RWPE2 (cell line): ENCODE measurements at regions not wholly inside any gene's neighbourhood (a gene's known extent, or its start where the extent isn't known, plus 50 kb on each side); places are given as distances from the start of the nearest gene placed in this dataset.

Experiments
- ATAC-seq: fragments of 200-7000 bp; cut with Tn5 transposase; 3 replicates; pipeline ENCODE4 v1.9.1; 2021; ENCODE audit warnings: low read depth
- DNase-seq: peaks from one replicate; pipeline ENCODE4 v3.0.0-alpha.2; 2020; ENCODE audit warnings: low spot score
- H3K27ac ChIP-seq: fragments of 450-650 bp; 2 replicates; pipeline ENCODE4 v1.5.1; 2017; ENCODE audit warnings: mild to moderate bottlenecking; ENCODE audit not compliant: poor library complexity, severe bottlenecking
- H3K27me3 ChIP-seq: fragments of 250-450 bp; sonication (Bioruptor Pico); 2 replicates; pipeline ENCODE4 v1.5.1; 2021; ENCODE audit warnings: mild to moderate bottlenecking, moderate library complexity; ENCODE audit not compliant: insufficient read depth, poor library complexity, severe bottlenecking
- H3K36me3 ChIP-seq: fragments of 250-450 bp; sonication (Bioruptor Pico); 2 replicates; pipeline ENCODE4 v1.5.1; 2020; ENCODE audit warnings: low read depth, mild to moderate bottlenecking, moderate library complexity
- H3K4me1 ChIP-seq: fragments of 250-450 bp; sonication (Bioruptor Pico); 2 replicates; pipeline ENCODE4 v1.5.1; 2021; ENCODE audit warnings: mild to moderate bottlenecking, moderate library complexity; ENCODE audit not compliant: insufficient read depth, poor library complexity, severe bottlenecking
- H3K4me3 ChIP-seq: fragments of 250-450 bp; sonication (Bioruptor Pico); 2 replicates; pipeline ENCODE4 v1.5.1; 2021; ENCODE audit warnings: mild to moderate bottlenecking, moderate library complexity; ENCODE audit not compliant: severe bottlenecking
- H3K9me3 ChIP-seq: fragments of 250-450 bp; sonication (Bioruptor Pico); 2 replicates; pipeline ENCODE4 v1.5.1; 2021; ENCODE audit warnings: mild to moderate bottlenecking, moderate library complexity; ENCODE audit not compliant: severe bottlenecking
- CTCF ChIP-seq: fragments of 450-650 bp; IDR thresholded peaks from one replicate; pipeline ENCODE4 v1.5.1; 2017; ENCODE audit warnings: mild to moderate bottlenecking, moderate library complexity; ENCODE audit not compliant: poor library complexity, severe bottlenecking

- Histone ChIP-seq H3K4me3 (no peak overlapping the region), H3K27me3 (no peaks in the 10 kb centered on the region), H3K4me1 (peaks cover 38% of the 10 kb centered on the region), H3K9me3 (no peaks in the 10 kb centered on the region), H3K27ac (peak overlapping the region; percentile 82), H3K36me3 (no peaks in the 10 kb centered on the region)
- DNase-seq (no peak), ATAC-seq (no peak)
- no peak for TF ChIP-seq CTCF
Observed at GRCh38 chr6:113633638-113634037, 223.5 kb upstream of the MARCKS start.

- H3K36me3 ChIP-seq: no peaks in the 10 kb centered on the region
- no peak overlapping the region for H3K4me3 ChIP-seq
- peaks cover 38% of the 10 kb centered on the region for H3K4me1 ChIP-seq
- no peak overlapping the region for H3K27ac ChIP-seq
- DNase-seq: no peak
- no peak for TF ChIP-seq CTCF
- no peak for ATAC-seq
- H3K9me3 ChIP-seq: no peaks in the 10 kb centered on the region
- H3K27me3 ChIP-seq: no peaks in the 10 kb centered on the region
Observed at GRCh38 chr6:113634352-113635163, 222.6 kb upstream of the MARCKS start.

- peaks cover 33% of the 10 kb centered on the region for H3K4me1 ChIP-seq
- DNase-seq (no peak), ATAC-seq (no peak)
- H3K4me3 ChIP-seq: no peak overlapping the region
- no peak for TF ChIP-seq CTCF
- H3K36me3 ChIP-seq: no peaks in the 10 kb centered on the region
- H3K9me3 ChIP-seq: no peaks in the 10 kb centered on the region
- H3K27me3 ChIP-seq: no peaks in the 10 kb centered on the region
- no peak overlapping the region for H3K27ac ChIP-seq
Observed at GRCh38 chr6:113635222-113635986, 221.7 kb upstream of the MARCKS start.

GRCh38 chr6:113636357-113636824 lies 220.8 kb upstream of the MARCKS start:
- H3K4me1 ChIP-seq: peaks cover 23% of the 10 kb centered on the region
- no peak overlapping the region for H3K27ac ChIP-seq
- no peak for DNase-seq

More at GRCh38 chr6:113636357-113636824, 220.8 kb upstream of the MARCKS start:
- Histone ChIP-seq H3K36me3 (no peaks in the 10 kb centered on the region), H3K27me3 (no peaks in the 10 kb centered on the region), H3K9me3 (no peaks in the 10 kb centered on the region), H3K4me3 (no peak overlapping the region)
- TF ChIP-seq CTCF: no peak
- no peak for ATAC-seq
